H7 (cell line): ENCODE measurements at regions not wholly inside any gene's neighbourhood (a gene's known extent, or its start where the extent isn't known, plus 50 kb on each side); places are given as distances from the start of the nearest gene placed in this dataset.

Experiments
- DNase-seq: peaks from one replicate; pipeline ENCODE4 v3.0.0; 2012
- H3K27me3 ChIP-seq: 2 replicates; pipeline ENCODE4 v1.6.0; 2011; ENCODE audit warnings: mild to moderate bottlenecking, low read length; ENCODE audit not compliant: control insufficient read depth, insufficient read depth
- H3K36me3 ChIP-seq: replicated peaks from 2 replicates; pipeline ENCODE4 v1.5.1; 2011; ENCODE audit warnings: low read length; ENCODE audit not compliant: control insufficient read depth, insufficient read depth
- H3K4me3 ChIP-seq: 2 replicates; pipeline ENCODE4 v1.5.1; 2011; ENCODE audit warnings: low read depth, mild to moderate bottlenecking, control low read depth, low read length, moderate library complexity; ENCODE audit not compliant: insufficient read depth

GRCh38 chr2:12173943-12174340 is 427.5 kb downstream of the LPIN1 start:
- no peak for DNase-seq
- Histone ChIP-seq H3K4me3 (no peak overlapping the region), H3K36me3 (no peaks in the 10 kb centered on the region), H3K27me3 (no peaks in the 10 kb centered on the region)

DNA sequence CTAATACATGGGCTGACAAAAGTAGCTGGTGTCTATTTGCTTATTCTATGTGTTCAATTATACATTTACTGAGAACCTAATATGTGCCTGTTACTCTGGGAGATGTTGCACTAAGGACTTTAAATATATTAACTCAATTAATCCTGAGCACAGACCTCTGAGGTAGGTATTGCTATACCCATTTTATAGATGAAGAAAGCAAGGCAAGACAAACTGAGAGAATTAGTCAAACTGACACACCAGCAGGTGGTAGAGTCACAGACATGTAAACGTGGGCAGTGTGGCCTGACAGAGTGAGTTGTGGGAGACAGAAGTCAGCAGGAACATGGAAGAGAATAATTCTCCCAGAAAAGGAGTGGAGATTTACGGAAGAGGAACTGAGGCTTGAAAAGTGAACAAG is 428.9 kb downstream of the LPIN1 start:
- Histone ChIP-seq H3K36me3 (no peaks in the 10 kb centered on the region), H3K27me3 (no peaks in the 10 kb centered on the region), H3K4me3 (no peak overlapping the region)
- no peak for DNase-seq

DNA sequence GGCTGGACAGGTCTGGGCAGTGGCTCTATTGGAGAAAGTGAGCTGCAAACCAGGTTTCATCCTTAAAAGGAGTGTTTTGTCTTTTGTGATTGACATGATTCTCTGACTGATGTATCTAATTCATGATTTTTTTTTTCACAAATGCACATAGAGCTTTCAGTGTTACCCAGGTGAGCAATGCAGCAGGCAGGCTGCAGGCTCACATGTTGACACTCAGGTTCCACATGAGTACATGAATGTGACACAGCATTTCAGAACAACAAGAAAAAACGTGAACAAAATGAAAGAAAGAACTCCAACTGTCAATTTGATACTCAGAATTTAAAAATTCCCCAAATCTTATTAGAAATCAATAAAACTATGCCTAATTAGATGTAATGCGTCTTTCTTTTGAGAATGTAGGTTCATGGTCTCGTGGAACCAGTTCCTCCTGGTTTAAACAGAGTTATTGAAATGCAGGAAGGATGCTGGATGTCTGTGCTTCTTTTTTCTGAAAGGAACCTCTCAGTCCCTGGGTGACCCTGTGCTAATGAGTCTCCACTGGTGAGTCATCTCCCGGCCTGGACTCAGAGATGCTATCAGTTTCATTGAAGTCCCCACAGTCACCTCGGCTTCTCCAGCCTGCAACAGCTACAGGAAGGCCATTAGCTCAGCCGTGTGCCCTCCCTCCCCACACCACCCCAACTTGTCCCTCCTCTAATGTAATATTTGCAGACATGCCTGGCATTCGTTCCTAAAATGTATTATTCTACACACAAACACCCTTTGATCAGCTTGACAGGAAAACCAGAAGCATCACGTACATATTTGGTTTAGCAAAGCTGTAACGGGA is 430.4 kb downstream of the LPIN1 start:
- H3K27me3 ChIP-seq, result no peaks in the 10 kb centered on the region
- H3K36me3 ChIP-seq, result no peaks in the 10 kb centered on the region
- H3K4me3 ChIP-seq, result no peak overlapping the region
- DNase-seq, result no peak

DNA sequence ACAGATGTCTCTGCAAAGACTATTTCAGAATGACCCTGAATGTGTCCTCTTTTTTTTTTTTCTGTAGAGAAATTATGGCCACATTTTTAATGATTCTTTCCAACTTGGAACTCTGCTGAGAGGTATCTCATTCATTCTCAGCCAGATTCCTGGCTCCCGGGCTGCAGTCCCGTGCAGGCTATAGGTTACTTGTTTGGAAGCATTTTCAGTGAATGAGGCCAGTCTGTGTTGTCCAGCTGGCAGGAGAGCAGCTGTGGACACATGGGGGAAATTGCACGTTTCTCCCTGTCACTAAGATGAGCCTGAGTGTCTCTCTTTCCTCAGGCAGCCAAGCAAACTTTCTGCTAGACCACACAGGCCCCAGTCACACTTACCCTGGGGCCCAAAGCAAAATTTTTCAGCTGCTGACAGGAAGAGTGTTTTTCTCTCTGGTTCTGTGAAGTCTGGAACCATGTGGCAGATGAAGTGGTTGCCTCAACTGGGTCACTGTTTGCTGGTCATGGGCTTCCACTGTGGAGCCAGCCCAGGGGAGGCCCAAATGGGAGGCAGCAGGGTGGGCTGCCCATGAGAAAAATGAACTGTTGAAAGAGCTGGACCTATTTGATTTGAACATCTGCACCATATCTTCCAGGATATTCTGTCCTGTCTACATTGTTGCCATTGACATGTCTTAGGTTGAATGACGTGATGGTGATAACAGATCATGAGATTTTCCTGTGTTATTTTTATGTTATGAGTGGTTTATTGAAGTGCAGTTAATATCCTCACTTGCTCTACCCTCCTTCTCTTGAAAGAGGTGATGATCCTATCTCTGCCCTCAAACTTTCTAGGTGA is 431.2 kb downstream of the LPIN1 start:
- no peaks in the 10 kb centered on the region for H3K27me3 ChIP-seq
- no peak overlapping the region for H3K4me3 ChIP-seq
- no peak for DNase-seq
- no peaks in the 10 kb centered on the region for H3K36me3 ChIP-seq

- Histone ChIP-seq H3K4me3 (no peak overlapping the region), H3K27me3 (no peaks in the 10 kb centered on the region), H3K36me3 (no peaks in the 10 kb centered on the region)
- no peak for DNase-seq
Observed at GRCh38 chr2:12178289-12179080, 432.1 kb downstream of the LPIN1 start.

DNA sequence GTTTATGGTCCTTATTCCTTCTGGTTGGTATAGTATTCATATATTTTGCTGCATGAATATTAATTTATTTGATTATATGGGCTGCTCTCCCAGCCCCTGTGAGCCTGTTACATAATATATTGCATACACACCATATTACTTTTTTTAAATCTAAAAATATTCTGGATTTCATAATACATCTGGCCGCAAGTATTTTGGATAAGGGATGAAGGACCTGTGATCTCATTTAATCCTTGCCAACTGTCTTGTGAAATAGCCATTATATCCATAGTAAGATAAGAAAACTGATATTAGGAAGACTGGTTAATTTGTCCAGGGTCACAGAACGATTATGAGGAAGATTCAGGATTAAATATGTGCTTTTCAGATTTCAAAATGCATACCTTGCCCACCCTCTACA is 433.6 kb downstream of the LPIN1 start:
- Histone ChIP-seq H3K4me3 (no peak overlapping the region), H3K27me3 (no peaks in the 10 kb centered on the region), H3K36me3 (no peaks in the 10 kb centered on the region)
- no peak for DNase-seq

GRCh38 chr2:12183032-12183645 is 436.7 kb downstream of the LPIN1 start:
- DNase-seq, result no peak
- Histone ChIP-seq H3K4me3 (no peak overlapping the region), H3K27me3 (no peaks in the 10 kb centered on the region), H3K36me3 (no peaks in the 10 kb centered on the region)

GRCh38 chr2:12192762-12193161 is 446.3 kb downstream of the LPIN1 start:
- Histone ChIP-seq H3K36me3 (no peaks in the 10 kb centered on the region), H3K27me3 (no peaks in the 10 kb centered on the region), H3K4me3 (no peak overlapping the region)
- DNase-seq, result no peak

- Histone ChIP-seq H3K27me3 (no peaks in the 10 kb centered on the region), H3K4me3 (no peak overlapping the region), H3K36me3 (no peaks in the 10 kb centered on the region)
- DNase-seq, result no peak
Observed at GRCh38 chr2:12194968-12195367, 448.5 kb downstream of the LPIN1 start.

DNA sequence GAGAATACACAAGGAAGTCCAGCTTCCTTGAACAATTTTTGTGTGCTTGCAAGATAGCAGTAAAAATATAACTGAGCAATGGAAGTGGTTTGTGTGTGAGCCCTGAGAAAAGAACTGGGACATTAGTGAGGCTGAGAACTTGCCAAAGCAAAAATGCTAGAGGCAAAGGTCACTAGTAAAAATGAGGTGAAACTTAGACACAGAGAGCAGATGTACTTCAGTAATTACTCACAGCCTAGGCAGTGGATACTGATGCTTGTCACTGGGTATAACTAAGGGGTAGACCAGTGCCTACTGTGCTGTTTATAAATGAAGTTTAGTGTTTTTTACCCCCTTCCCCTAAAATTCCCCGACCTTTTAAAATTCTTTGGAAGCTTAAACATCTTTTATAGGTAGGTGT is 450.1 kb downstream of the LPIN1 start:
- Histone ChIP-seq H3K27me3 (no peaks in the 10 kb centered on the region), H3K4me3 (no peak overlapping the region), H3K36me3 (no peaks in the 10 kb centered on the region)
- no peak for DNase-seq

DNA sequence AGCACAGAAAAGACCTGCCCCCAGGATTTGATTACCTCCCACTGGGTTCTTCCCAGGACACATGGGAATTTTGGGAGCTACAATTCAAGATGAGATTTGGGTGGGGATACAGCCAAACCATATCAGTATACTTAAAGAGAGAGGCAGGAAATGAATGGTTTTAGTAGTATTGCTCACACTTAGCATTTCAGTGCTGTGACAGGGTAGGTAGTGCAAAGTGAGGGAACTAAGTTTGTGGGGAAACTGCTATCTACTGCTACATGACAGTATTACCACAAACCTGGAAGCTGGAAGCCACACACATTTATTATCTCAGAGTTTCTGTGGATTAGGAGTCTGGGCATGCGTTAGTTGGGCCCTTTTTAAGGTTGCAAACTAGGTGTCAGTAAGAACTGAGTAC is 450.7 kb downstream of the LPIN1 start:
- DNase-seq, result no peak
- H3K4me3 ChIP-seq, result no peak overlapping the region
- no peaks in the 10 kb centered on the region for H3K27me3 ChIP-seq
- no peaks in the 10 kb centered on the region for H3K36me3 ChIP-seq

DNA sequence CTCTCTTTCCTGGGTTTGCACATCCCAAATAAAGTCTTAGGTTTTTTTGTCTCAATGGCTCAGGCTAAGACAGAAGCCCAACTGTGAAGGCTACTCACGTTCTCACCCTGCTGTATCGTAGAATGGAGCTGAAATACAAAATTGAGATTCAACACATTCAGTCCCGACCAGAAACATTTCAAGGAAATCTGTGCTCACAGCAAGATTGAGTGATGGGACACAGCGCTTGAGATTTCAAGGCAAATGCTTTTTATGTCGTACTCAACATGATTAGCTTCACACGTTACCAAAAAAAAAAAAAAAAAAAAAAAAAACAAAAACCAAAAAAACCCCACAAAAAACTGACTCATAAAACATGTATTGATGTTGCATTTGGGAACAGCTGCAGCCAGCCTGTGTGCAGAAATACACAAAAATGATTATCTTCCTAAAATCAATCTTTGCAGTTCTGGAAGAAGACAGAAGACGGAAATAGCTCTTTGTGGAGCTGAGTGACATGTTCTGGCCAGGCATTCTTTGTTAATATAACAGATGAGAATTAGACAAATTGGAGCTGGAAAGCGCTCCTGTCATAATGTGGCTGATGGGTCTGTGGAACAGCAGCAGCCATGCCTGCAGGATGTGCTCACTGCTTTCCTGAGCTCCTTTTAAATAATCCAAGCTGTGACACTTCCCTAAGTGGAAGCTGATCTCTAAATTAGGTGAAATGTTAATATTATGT is 453.2 kb downstream of the LPIN1 start:
- H3K36me3 ChIP-seq, result no peaks in the 10 kb centered on the region
- H3K27me3 ChIP-seq, result no peaks in the 10 kb centered on the region
- no peak overlapping the region for H3K4me3 ChIP-seq
- no peak for DNase-seq

- Histone ChIP-seq H3K27me3 (no peaks in the 10 kb centered on the region), H3K4me3 (no peak overlapping the region), H3K36me3 (no peaks in the 10 kb centered on the region)
- no peak for DNase-seq
Observed at GRCh38 chr2:12201369-12201768, 454.9 kb downstream of the LPIN1 start.
